BLaER1 (cell line): ENCODE measurements at regions not wholly inside any gene's neighbourhood (a gene's known extent, or its start where the extent isn't known, plus 50 kb on each side); places are given as distances from the start of the nearest gene placed in this dataset.

Experiments
- H3K27ac ChIP-seq: shearing (Covaris generic); formaldehyde crosslinking; 2 replicates; pipeline ENCODE4 v1.8.1; 2022
- H3K27me3 ChIP-seq: shearing (Covaris generic); formaldehyde crosslinking; 2 replicates; pipeline ENCODE4 v1.8.1; 2022
- H3K36me3 ChIP-seq: shearing (Covaris generic); formaldehyde crosslinking; 2 replicates; pipeline ENCODE4 v1.8.1; 2022
- H3K4me1 ChIP-seq: shearing (Covaris generic); formaldehyde crosslinking; 2 replicates; pipeline ENCODE4 v1.8.1; 2022
- H3K4me2 ChIP-seq: shearing (Covaris generic); formaldehyde crosslinking; 2 replicates; pipeline ENCODE4 v1.8.1; 2022
- H3K4me3 ChIP-seq: shearing (Covaris generic); formaldehyde crosslinking; 2 replicates; pipeline ENCODE4 v1.8.1; 2022
- H3K9ac ChIP-seq: shearing (Covaris generic); formaldehyde crosslinking; 2 replicates; pipeline ENCODE4 v1.8.1; 2022
- H3K9me3 ChIP-seq: shearing (Covaris generic); formaldehyde crosslinking; 2 replicates; pipeline ENCODE4 v1.8.1; 2022
- H4K20me1 ChIP-seq: shearing (Covaris generic); formaldehyde crosslinking; 2 replicates; pipeline ENCODE4 v1.8.1; 2022
- Cebpa-rat ChIP-seq: shearing (Covaris generic); IDR thresholded peaks from 2 replicates; pipeline ENCODE4 v1.8.1; 2022

- H4K20me1 ChIP-seq = no peaks in the 10 kb centered on the region
- H3K4me2 ChIP-seq = no peak overlapping the region
- H3K27ac ChIP-seq = no peak overlapping the region
- no peaks in the 10 kb centered on the region for H3K4me1 ChIP-seq
- H3K9me3 ChIP-seq = no peaks in the 10 kb centered on the region
- H3K4me3 ChIP-seq = no peak overlapping the region
- H3K36me3 ChIP-seq = no peaks in the 10 kb centered on the region
- H3K27me3 ChIP-seq = no peaks in the 10 kb centered on the region
- H3K9ac ChIP-seq = no peak overlapping the region
- no peak for TF ChIP-seq Cebpa-rat
Measured at GRCh38 chr15:46442184-46442583, 807.4 kb downstream of the SQOR start.

GRCh38 chr15:46442901-46443590, 808.2 kb downstream of the SQOR start:
- Histone ChIP-seq H3K9me3 (no peaks in the 10 kb centered on the region), H3K4me2 (no peak overlapping the region), H3K36me3 (no peaks in the 10 kb centered on the region), H3K27me3 (no peaks in the 10 kb centered on the region), H3K4me3 (no peak overlapping the region), H3K27ac (no peak overlapping the region), H3K9ac (no peak overlapping the region), H3K4me1 (no peaks in the 10 kb centered on the region), H4K20me1 (no peaks in the 10 kb centered on the region)
- no peak for TF ChIP-seq Cebpa-rat

GRCh38 chr15:46450112-46450809, 815.4 kb downstream of the SQOR start:
- Histone ChIP-seq H3K9me3 (no peaks in the 10 kb centered on the region), H3K27ac (no peak overlapping the region), H3K4me1 (no peaks in the 10 kb centered on the region), H3K4me3 (no peak overlapping the region), H4K20me1 (no peaks in the 10 kb centered on the region), H3K36me3 (no peaks in the 10 kb centered on the region), H3K27me3 (no peaks in the 10 kb centered on the region), H3K9ac (no peak overlapping the region), H3K4me2 (no peak overlapping the region)
- TF ChIP-seq Cebpa-rat = no peak

- TF ChIP-seq Cebpa-rat = no peak
- H3K27ac ChIP-seq = no peak overlapping the region
- H4K20me1 ChIP-seq = no peaks in the 10 kb centered on the region
- H3K9ac ChIP-seq = no peak overlapping the region
- H3K9me3 ChIP-seq = no peaks in the 10 kb centered on the region
- H3K4me2 ChIP-seq = no peak overlapping the region
- H3K36me3 ChIP-seq = no peaks in the 10 kb centered on the region
- H3K4me1 ChIP-seq = no peaks in the 10 kb centered on the region
- H3K4me3 ChIP-seq = no peak overlapping the region
- no peaks in the 10 kb centered on the region for H3K27me3 ChIP-seq
Measured at GRCh38 chr15:46450810-46451182, 816.0 kb downstream of the SQOR start.

- Histone ChIP-seq H3K27ac (no peak overlapping the region), H4K20me1 (no peaks in the 10 kb centered on the region), H3K9me3 (no peaks in the 10 kb centered on the region), H3K4me1 (no peaks in the 10 kb centered on the region), H3K9ac (no peak overlapping the region), H3K27me3 (no peaks in the 10 kb centered on the region), H3K4me2 (no peak overlapping the region), H3K36me3 (no peaks in the 10 kb centered on the region), H3K4me3 (no peak overlapping the region)
- TF ChIP-seq Cebpa-rat = no peak
Measured at GRCh38 chr15:46452297-46452820, 817.5 kb downstream of the SQOR start.

GRCh38 chr15:46456456-46456855, 821.6 kb downstream of the SQOR start:
- Histone ChIP-seq H3K4me1 (peaks cover 9% of the 10 kb centered on the region), H3K27ac (no peak overlapping the region), H3K9me3 (no peaks in the 10 kb centered on the region), H4K20me1 (no peaks in the 10 kb centered on the region), H3K27me3 (no peaks in the 10 kb centered on the region), H3K4me3 (no peak overlapping the region), H3K4me2 (no peak overlapping the region), H3K9ac (no peak overlapping the region), H3K36me3 (no peaks in the 10 kb centered on the region)
- no peak for TF ChIP-seq Cebpa-rat

GRCh38 chr15:46460431-46461094, 825.7 kb downstream of the SQOR start:
- no peak overlapping the region for H3K27ac ChIP-seq
- no peaks in the 10 kb centered on the region for H3K9me3 ChIP-seq
- TF ChIP-seq Cebpa-rat = no peak
- no peaks in the 10 kb centered on the region for H3K27me3 ChIP-seq
- H3K9ac ChIP-seq = no peak overlapping the region
- H3K4me3 ChIP-seq = no peak overlapping the region
- H3K4me2 ChIP-seq = no peak overlapping the region
- H3K36me3 ChIP-seq = no peaks in the 10 kb centered on the region
- peaks cover 15% of the 10 kb centered on the region for H3K4me1 ChIP-seq
- no peaks in the 10 kb centered on the region for H4K20me1 ChIP-seq

GRCh38 chr15:46461416-46461815, 826.6 kb downstream of the SQOR start:
- no peaks in the 10 kb centered on the region for H3K27me3 ChIP-seq
- no peak overlapping the region for H3K4me3 ChIP-seq
- peak overlapping the region; percentile 27 for H3K4me2 ChIP-seq
- H3K36me3 ChIP-seq = no peaks in the 10 kb centered on the region
- peaks cover 19% of the 10 kb centered on the region for H3K4me1 ChIP-seq
- H4K20me1 ChIP-seq = no peaks in the 10 kb centered on the region
- TF ChIP-seq Cebpa-rat = no peak
- no peak overlapping the region for H3K27ac ChIP-seq
- H3K9ac ChIP-seq = no peak overlapping the region
- H3K9me3 ChIP-seq = no peaks in the 10 kb centered on the region

GRCh38 chr15:46467041-46467440, 832.2 kb downstream of the SQOR start:
- TF ChIP-seq Cebpa-rat = no peak
- H3K27ac ChIP-seq = no peak overlapping the region

GRCh38 chr15:46471096-46471495, 836.3 kb downstream of the SQOR start:
- Histone ChIP-seq H4K20me1 (no peaks in the 10 kb centered on the region), H3K36me3 (no peaks in the 10 kb centered on the region), H3K9ac (no peak overlapping the region), H3K9me3 (no peaks in the 10 kb centered on the region), H3K27me3 (no peaks in the 10 kb centered on the region), H3K4me2 (no peak overlapping the region), H3K4me3 (no peak overlapping the region), H3K27ac (no peak overlapping the region), H3K4me1 (0 out of 2 replicates have a peak, but pooled peaks cover under 1% of the 10 kb centered on the region)
- TF ChIP-seq Cebpa-rat = no peak

More at GRCh38 chr15:46467041-46467440, 832.2 kb downstream of the SQOR start:
- H3K4me2 ChIP-seq = no peak overlapping the region
- H3K9ac ChIP-seq = no peak overlapping the region
- H3K36me3 ChIP-seq = no peaks in the 10 kb centered on the region
- no peaks in the 10 kb centered on the region for H3K27me3 ChIP-seq
- peaks cover 5% of the 10 kb centered on the region; the same call in 1 of the 2 replicates for H3K4me1 ChIP-seq
- no peak overlapping the region for H3K4me3 ChIP-seq
- H4K20me1 ChIP-seq = no peaks in the 10 kb centered on the region
- no peaks in the 10 kb centered on the region for H3K9me3 ChIP-seq
